Ovary (tissue), 7 donors: ENCODE measurements at regions not wholly inside any gene's neighbourhood (a gene's known extent, or its start where the extent isn't known, plus 50 kb on each side); places are given as distances from the start of the nearest gene placed in this dataset.

ENCODE experiments used
- DNase-seq, 5 donors: peaks; one replicate each; pipeline ENCODE4 v3.0.0-alpha.2; 2019 to 2020
- H3K27ac ChIP-seq, 2 donors: fragments of 200-600 bp; one replicate each; pipeline versions ENCODE4 v1.5.1 to v1.8.0; 2019 to 2022
- H3K27me3 ChIP-seq: fragments of 200-600 bp; one replicate; pipeline ENCODE4 v1.8.0; 2022
- H3K36me3 ChIP-seq: fragments of 200-600 bp; sonication (generic); one replicate; pipeline ENCODE4 v1.5.1; 2019
- H3K4me1 ChIP-seq: one replicate; pipeline ENCODE4 v1.8.1; 2013; ENCODE audit warnings: mild to moderate bottlenecking, moderate library complexity; ENCODE audit not compliant: insufficient read depth
- H3K4me3 ChIP-seq: fragments of 200-600 bp; sonication (generic); one replicate; pipeline ENCODE4 v1.5.1; 2017
- H3K9me3 ChIP-seq, 2 donors: fragments of 200-600 bp in 1 of 2; sonication (generic) in 1 of 2; one replicate each; pipeline versions ENCODE4 v1.5.1 to v1.8.1; 2013 to 2019; ENCODE audit warnings: mild to moderate bottlenecking in 1 of 2, moderate library complexity in 1 of 2
- EP300 ChIP-seq: sonication (generic); formaldehyde crosslinking; IDR thresholded peaks from one replicate; pipeline ENCODE4 v1.6.1; 2017; ENCODE audit warnings: antibody characterized with exemption
- POLR2A ChIP-seq: fragments of 450-650 bp; IDR thresholded peaks from one replicate; pipeline ENCODE4 v1.6.1; 2017; ENCODE audit warnings: antibody characterized with exemption, mild to moderate bottlenecking, moderate library complexity
- WGBS, 3 donors: extraction: QIAGEN DNeasy Blood & Tissue Kit in 1 of 3; methylation state at CpG; one replicate each; pipeline versions ENCODE4 v1.1.5 to v1.1.7; 2013 to 2017; 5-methylcytosine and 5-hydroxymethylcytosine counted together
- intact Hi-C, 4 donors: fragments of 100-400 bp; cut with DNase I; formaldehyde crosslinking; loops; one replicate each; pipeline versions ENCODE4 v1.11.0 to v1.15.1; 2022 to 2023
- TF ChIP-seq, protein P1 (sequence below), 3 donors: fragments of 450-650 bp in 2 of 3; fragments of 200-600 bp in 1 of 3; IDR thresholded peaks; one replicate each; pipeline versions ENCODE4 v1.5.1 to v1.8.0; 2016 to 2022; ENCODE audit warnings: antibody characterized with exemption in 3 of 3, mild to moderate bottlenecking in 1 of 3
- donor health status: DM: no; HTN: no; CAD: no; lungs with moderate emphysema.
- donor health status: DM: no; HTN: no; CAD: no.
- donor health status: Bipolar disorder and iron deficiency.
- donor health status: DM: no; HTN: no; CAD: no.
- donor health status: DM: yes; HTN: yes; CAD: no.

GRCh38 chr10:106399112-106399511 lies 765.4 kb downstream of the SORCS1 start:
- 71 to 87% (median 72%) methylated on average over 4 of the region's 4 CpGs for WGBS, 3 donors
- intact Hi-C loops, result no loop called here
- Histone ChIP-seq H3K4me3 (no peak overlapping the region), H3K4me1 (no peaks in the 10 kb centered on the region), H3K36me3 (no peaks in the 10 kb centered on the region), H3K9me3 (no peaks in the 10 kb centered on the region), H3K27me3 (no peaks in the 10 kb centered on the region), H3K27ac (no peak overlapping the region)
- DNase-seq, result no peak
- TF ChIP-seq EP300, result no peak

DNA sequence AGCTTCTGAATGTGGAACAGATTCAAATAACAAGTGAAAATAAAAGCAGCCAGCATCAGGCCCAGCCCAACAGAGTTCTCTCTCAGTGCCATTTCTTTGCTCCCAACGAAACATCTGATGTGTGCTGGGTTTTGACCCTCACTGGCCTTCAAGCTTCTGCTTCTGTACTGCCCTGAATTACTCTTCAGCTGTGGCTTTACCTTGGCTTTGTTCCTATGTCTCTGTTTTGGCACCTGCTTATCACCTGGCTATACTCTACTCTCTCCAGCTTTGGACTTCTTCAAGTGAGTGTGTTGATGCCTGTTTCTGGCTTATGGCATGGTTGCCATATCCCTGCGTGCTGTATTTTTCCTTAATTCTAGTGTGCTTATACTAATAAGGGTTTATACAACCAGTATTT lies 768.3 kb downstream of the SORCS1 start:
- H3K4me3 ChIP-seq, result no peak overlapping the region
- no peaks in the 10 kb centered on the region for H3K9me3 ChIP-seq
- H3K36me3 ChIP-seq, result no peaks in the 10 kb centered on the region
- no peaks in the 10 kb centered on the region for H3K4me1 ChIP-seq
- TF ChIP-seq POLR2A (no peak), EP300 (no peak)
- TF ChIP-seq, protein P1, sequence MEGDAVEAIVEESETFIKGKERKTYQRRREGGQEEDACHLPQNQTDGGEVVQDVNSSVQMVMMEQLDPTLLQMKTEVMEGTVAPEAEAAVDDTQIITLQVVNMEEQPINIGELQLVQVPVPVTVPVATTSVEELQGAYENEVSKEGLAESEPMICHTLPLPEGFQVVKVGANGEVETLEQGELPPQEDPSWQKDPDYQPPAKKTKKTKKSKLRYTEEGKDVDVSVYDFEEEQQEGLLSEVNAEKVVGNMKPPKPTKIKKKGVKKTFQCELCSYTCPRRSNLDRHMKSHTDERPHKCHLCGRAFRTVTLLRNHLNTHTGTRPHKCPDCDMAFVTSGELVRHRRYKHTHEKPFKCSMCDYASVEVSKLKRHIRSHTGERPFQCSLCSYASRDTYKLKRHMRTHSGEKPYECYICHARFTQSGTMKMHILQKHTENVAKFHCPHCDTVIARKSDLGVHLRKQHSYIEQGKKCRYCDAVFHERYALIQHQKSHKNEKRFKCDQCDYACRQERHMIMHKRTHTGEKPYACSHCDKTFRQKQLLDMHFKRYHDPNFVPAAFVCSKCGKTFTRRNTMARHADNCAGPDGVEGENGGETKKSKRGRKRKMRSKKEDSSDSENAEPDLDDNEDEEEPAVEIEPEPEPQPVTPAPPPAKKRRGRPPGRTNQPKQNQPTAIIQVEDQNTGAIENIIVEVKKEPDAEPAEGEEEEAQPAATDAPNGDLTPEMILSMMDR (IDR thresholded peaks at IDR 0.05), result no peak
- no peak overlapping the region for H3K27ac ChIP-seq
- WGBS, 3 donors, result 64 to 74% (median 71%) methylated on average over 2 of the region's 2 CpGs
- H3K27me3 ChIP-seq, result no peaks in the 10 kb centered on the region
- intact Hi-C loops, result no loop called here
- DNase-seq, result no peak

DNA sequence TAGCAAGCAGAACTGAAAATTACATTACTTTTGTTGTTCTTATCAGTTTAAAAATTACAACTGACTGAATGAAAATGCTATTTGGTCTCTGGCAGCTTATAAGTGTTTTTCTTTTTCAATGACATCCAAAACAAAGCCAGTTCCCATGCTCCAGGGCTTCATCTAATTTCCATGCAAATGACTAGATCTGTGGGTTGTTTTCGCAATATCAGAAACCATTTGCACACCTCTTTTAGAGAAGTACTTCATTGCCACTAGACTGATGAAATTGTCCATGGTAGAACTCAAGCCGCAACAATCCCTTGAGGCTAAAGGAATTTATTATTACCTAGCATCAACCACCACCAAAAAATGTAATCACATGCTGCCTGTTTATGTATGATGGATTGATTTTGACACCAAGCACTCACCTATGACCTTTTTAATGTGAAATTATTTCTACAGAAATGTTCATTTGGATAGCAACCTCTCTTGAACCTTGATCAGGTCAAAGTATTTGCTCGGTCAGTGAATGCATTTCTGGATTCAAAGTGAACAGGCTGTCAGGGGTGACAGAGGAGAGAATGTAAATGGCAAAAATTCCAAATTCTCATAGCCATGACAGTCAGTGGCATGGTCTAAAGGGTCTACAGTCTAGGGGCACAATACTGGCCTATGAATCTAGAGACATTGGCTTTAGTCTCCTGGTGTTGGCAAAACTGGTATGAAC lies 769.3 kb downstream of the SORCS1 start:
- intact Hi-C loops, result no loop called here
- 63 to 76% (median 65%) methylated on average over 3 of the region's 3 CpGs for WGBS, 3 donors
- TF ChIP-seq, protein P1 (IDR thresholded peaks at IDR 0.05), result no peak
- TF ChIP-seq POLR2A (no peak), EP300 (no peak)

GRCh38 chr10:106392778-106393177 lies 771.7 kb downstream of the SORCS1 start:
- H3K27ac ChIP-seq, result no peak overlapping the region
- H3K9me3 ChIP-seq, result no peaks in the 10 kb centered on the region
- H3K4me3 ChIP-seq, result no peak overlapping the region
- H3K27me3 ChIP-seq, result no peaks in the 10 kb centered on the region
- no peak for DNase-seq
- WGBS, 3 donors, result 49 to 58% (median 50%) methylated on average over 4 of the region's 4 CpGs
- intact Hi-C loops, result no loop called here
- TF ChIP-seq POLR2A (no peak), EP300 (no peak)
- TF ChIP-seq, protein P1 (IDR thresholded peaks at IDR 0.05), result no peak
- H3K36me3 ChIP-seq, result no peaks in the 10 kb centered on the region
- no peaks in the 10 kb centered on the region for H3K4me1 ChIP-seq

More for the DNA sequence above, 769.3 kb downstream of the SORCS1 start:
- DNase-seq, result no peak
- H3K27ac ChIP-seq, result no peak overlapping the region
- no peak overlapping the region for H3K4me3 ChIP-seq
- no peaks in the 10 kb centered on the region for H3K9me3 ChIP-seq
- H3K36me3 ChIP-seq, result no peaks in the 10 kb centered on the region
- no peaks in the 10 kb centered on the region for H3K27me3 ChIP-seq
- H3K4me1 ChIP-seq, result no peaks in the 10 kb centered on the region

GRCh38 chr10:106387063-106387462 lies 777.4 kb downstream of the SORCS1 start:
- H3K36me3 ChIP-seq, result no peaks in the 10 kb centered on the region
- intact Hi-C loops, result no loop called here
- no peak for TF ChIP-seq POLR2A
- TF ChIP-seq, protein P1 (IDR thresholded peaks at IDR 0.05), result no peak
- no peak for TF ChIP-seq EP300
- no peaks in the 10 kb centered on the region for H3K4me1 ChIP-seq
- H3K27ac ChIP-seq, result no peak overlapping the region
- no peaks in the 10 kb centered on the region for H3K27me3 ChIP-seq
- H3K4me3 ChIP-seq, result no peak overlapping the region
- DNase-seq, result no peak
- H3K9me3 ChIP-seq, result no peaks in the 10 kb centered on the region
